Tibial nerve (tissue), 4 donors: ENCODE measurements at regions not wholly inside any gene's neighbourhood (a gene's known extent, or its start where the extent isn't known, plus 50 kb on each side); places are given as distances from the start of the nearest gene placed in this dataset.

Experiments
- EP300 ChIP-seq, 2 donors: sonication (generic); formaldehyde crosslinking; IDR thresholded peaks; one replicate each; pipeline ENCODE4 v1.6.1; 2017; ENCODE audit warnings: antibody characterized with exemption in 2 of 2, mild to moderate bottlenecking in 1 of 2
- TF ChIP-seq, protein P1 (sequence below), 5 experiments: fragments of 200-600 bp in 3 of 5; fragments of 450-650 bp in 2 of 5; sonication (generic) in 3 of 5; IDR thresholded peaks; one replicate each; pipeline ENCODE4 v1.5.1; 2016 to 2019; ENCODE audit warnings: antibody characterized with exemption in 5 of 5, mild to moderate bottlenecking in 3 of 5, moderate library complexity in 2 of 5

DNA sequence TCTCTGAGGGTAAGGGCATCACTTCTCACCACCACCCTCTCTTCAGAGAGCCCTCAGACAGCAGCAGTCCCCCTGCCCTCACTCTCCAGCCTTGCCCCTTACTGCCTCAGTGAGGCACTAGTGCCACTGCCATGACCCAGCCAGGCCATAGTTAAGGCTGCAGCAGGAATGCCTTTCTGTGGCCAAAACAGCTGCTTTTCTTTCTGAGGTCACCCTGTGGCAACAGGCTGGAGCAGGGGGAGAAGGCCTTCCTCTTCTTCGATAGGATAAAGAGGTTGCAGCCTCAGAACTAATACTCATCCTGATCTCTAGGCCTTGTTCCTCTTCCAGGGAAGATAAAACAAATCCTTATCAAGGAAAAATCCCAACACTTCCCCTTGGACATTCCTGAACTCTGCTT, 56.8 kb upstream of the ECI2 start:
- TF ChIP-seq, protein P1, sequence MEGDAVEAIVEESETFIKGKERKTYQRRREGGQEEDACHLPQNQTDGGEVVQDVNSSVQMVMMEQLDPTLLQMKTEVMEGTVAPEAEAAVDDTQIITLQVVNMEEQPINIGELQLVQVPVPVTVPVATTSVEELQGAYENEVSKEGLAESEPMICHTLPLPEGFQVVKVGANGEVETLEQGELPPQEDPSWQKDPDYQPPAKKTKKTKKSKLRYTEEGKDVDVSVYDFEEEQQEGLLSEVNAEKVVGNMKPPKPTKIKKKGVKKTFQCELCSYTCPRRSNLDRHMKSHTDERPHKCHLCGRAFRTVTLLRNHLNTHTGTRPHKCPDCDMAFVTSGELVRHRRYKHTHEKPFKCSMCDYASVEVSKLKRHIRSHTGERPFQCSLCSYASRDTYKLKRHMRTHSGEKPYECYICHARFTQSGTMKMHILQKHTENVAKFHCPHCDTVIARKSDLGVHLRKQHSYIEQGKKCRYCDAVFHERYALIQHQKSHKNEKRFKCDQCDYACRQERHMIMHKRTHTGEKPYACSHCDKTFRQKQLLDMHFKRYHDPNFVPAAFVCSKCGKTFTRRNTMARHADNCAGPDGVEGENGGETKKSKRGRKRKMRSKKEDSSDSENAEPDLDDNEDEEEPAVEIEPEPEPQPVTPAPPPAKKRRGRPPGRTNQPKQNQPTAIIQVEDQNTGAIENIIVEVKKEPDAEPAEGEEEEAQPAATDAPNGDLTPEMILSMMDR (IDR thresholded peaks at IDR 0.05) = no peak
- no peak for TF ChIP-seq EP300 (IDR thresholded peaks at IDR 0.05)
